NCI-H2227 treated with DMSO at 0.1 percent for 48 hours (cell line): ENCODE measurements at regions not wholly inside any gene's neighbourhood (a gene's known extent, or its start where the extent isn't known, plus 50 kb on each side); places are given as distances from the start of the nearest gene placed in this dataset.
"Not testable (repeated sequence)": the region's sequence is repeated elsewhere in the genome, so short reads cannot be mapped to it uniquely, and the experiment has no call there.

Source experiments
- DNase-seq: peaks from one replicate; lab custom pipeline; 2025; lab: John Stamatoyannopoulos, UW

GRCh38 chr4:71081192-71081591, 87.7 kb downstream of the DCK start:
- no peak for DNase-seq

DNA sequence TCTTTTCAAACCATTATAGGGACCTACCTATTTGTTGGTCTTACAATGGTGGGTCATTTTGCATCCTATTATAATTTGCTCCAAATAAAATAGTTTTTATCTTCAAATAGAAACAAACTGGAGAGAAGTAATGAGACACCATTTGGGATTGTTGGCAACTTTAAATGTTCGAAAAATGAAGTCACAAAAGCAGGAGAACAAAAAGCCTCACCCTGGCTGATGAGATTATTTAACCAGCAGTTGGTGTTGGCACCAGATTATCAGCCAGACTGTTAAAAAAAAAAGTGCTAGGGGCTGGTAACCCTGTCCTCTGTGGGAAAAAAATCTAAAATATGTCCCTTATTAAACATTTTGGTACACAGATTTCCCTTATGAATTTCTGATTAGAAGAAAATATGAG, 100.3 kb downstream of the DCK start:
- no peak for DNase-seq

DNA sequence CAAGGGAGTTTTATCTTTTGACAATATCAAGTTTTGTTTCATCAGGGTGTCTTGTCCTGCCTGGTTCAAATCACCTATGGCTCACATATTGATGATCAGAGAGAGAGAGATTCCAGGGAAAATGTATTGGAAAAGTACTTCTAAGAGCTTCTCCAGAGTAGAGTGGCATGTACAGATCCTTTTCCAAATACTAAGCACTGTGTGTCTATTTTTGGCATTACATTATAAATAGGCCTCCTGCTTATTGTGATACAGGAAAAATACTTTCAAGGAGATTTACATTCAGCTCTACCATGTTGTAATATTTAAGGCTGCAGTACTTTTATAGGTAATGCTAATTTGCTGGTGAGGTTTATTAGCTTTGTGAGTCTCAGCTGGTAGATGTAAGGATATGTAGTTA, 100.8 kb downstream of the DCK start:
- DNase-seq, result no peak

GRCh38 chr4:71095141-71095540, 101.7 kb downstream of the DCK start:
- no peak for DNase-seq

DNA sequence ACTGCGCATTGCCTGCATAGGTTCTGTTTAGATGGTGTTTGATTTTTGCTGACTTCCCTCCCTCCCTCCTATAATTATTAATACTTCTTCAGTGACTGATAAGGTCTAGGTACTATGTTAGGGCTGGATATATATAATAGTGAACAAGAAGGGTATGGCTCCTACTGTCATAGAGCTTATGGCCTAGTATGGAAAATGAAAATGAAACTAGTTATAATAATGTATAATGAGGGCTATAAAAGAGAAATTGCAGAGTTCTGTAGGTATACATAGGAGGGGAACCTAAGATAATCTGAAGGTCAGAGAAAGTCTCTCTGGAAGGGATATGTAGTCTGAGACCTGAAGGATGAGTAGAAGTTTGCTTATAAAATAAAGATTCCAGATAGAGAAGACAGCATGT, 102.1 kb downstream of the DCK start:
- no peak for DNase-seq

DNA sequence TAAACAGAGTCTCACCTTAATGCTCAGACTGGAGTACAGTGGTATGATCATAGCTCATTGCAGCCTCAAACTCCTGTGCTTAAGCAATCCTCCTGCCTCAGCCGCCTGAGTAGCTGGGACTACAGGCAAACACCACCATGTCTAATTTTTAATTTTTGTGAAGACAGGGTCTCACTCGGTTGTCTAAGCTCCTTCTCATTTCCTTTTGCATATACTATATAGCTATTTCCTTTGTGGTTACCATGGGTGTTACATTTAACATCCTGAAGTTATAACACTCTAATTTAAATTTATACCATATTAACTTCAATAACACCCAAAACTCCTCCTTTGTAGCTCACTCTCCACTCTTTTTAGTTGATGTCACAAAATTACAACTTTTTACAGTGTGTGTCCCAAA, 114.3 kb downstream of the DCK start:
- no peak for DNase-seq

- no peak for DNase-seq
Observed at GRCh38 chr4:71110499-71110898, 117.0 kb downstream of the DCK start.

- DNase-seq, result not testable (repeated sequence)
Observed at GRCh38 chr4:71111133-71111532, 117.7 kb downstream of the DCK start.

DNA sequence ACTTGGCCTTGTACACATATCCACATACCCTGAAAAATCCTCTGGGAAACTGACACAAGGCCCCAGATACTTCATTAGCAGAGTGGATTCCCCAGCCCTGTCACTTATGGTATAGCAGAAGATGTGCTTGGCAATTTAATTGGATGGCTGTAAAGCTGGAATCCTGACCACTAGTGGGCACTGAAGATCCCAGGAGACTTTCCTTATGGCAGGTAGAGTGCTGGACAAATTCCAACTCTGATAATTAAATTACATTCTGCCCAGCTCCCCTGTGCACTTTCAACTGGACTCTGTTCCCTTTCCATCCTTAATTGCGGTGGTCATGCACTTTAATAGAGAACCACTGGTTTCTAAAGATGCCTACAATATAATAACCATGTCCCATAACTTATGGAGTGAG, 119.8 kb downstream of the DCK start:
- no peak for DNase-seq

DNA sequence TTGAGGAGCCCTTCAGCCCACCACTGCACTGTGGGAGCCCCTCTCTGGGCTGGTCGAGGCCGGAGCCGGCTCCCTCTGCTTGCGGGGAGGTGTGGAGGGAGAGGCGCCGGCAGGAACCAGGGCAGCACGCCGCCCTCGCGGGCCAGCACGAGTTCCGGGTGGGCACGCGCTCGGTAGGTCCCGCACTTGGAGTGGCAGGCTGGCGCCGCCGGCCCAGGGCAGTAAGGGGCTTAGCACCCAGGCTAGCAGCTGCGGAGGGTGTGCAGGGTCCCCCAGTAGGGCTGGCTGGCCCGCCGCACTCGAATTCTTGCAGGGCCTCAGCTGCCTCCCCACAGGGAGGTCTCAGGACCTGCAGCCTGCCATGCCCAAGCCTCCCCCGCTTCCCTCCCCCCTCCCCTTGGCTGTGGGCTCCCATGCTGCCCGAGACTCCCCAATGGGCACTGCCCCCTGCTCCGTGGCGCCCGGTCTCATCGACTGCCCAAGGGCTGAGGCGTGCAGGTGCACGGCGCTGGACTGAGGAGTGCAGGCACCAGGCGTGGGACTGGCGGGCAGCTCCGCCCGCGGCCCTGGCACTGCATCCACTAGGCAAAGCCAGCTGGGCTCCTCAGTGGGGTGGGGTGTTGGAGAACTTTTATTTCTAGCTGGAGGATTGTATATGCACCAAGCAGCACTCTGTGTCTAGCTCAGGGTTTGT, 127.5 kb downstream of the DCK start:
- no peak for DNase-seq

GRCh38 chr4:71123951-71124350, 130.5 kb downstream of the DCK start:
- no peak for DNase-seq

GRCh38 chr4:71125137-71125536, 131.7 kb downstream of the DCK start:
- DNase-seq, result no peak

GRCh38 chr4:71126719-71127118, 133.3 kb downstream of the DCK start:
- no peak for DNase-seq

GRCh38 chr4:71130827-71131603, 137.6 kb downstream of the DCK start:
- DNase-seq, result no peak

DNA sequence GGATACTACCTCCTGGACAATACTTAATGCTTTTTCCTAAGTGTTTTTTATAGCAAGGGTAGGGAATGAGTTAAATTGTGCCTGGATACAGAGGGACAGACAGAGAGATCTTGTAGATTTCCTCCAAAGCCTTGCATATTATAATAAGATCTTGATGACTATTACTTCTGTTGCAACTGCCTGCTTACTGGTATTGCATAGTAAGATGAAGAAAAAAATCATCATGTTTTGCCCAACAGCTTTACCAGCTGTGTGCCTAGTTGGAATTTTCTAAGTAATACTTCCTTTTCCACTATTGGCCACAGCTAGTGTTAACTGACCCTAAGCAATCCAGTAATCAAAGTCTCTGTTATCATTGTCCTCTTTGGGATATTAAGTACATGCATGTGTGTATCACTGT, 139.0 kb downstream of the DCK start:
- DNase-seq, result no peak

GRCh38 chr4:71133491-71133890, 140.0 kb downstream of the DCK start:
- DNase-seq, result no peak

GRCh38 chr4:71136071-71136470, 142.6 kb downstream of the DCK start:
- no peak for DNase-seq

GRCh38 chr4:71138007-71138615, 144.7 kb downstream of the DCK start:
- DNase-seq, result no peak

DNA sequence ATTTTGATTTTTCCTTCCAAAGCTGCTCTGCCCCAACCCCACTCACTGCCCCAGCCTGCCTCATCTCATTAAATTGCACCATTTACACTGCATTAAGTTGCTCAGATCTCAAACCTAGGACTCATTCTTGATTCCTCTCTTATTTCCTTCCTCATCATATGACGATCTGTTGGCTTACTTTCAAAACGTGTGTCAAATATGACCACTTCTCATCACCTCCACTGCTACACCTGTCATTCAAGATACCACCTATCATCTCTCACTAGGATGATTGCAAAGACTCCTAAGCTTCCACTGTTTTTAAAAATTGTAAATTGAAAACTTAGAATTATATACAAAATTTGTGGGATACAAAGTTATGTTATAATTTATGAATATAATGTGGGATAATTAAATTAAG, 147.1 kb downstream of the DCK start:
- DNase-seq, result no peak

DNA sequence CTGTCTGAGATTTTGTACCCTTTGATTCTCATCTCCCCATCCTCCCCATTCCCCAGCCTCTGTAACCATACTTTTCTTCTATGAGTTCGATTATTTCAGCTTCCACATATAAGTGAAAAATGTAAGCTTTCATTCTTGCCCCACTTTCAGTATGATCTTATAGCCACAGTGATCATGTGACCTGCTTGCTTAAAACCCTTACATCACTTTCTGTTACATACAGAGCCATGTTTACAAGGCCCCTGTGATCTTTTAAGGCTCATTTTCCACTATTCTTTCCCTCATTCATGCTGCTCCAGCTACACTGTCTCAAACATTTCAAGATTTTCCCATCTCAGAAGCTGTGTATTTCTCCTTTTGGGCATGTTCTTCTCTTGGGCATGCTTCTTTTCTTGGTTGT, 147.7 kb downstream of the DCK start:
- DNase-seq, result no peak

DNA sequence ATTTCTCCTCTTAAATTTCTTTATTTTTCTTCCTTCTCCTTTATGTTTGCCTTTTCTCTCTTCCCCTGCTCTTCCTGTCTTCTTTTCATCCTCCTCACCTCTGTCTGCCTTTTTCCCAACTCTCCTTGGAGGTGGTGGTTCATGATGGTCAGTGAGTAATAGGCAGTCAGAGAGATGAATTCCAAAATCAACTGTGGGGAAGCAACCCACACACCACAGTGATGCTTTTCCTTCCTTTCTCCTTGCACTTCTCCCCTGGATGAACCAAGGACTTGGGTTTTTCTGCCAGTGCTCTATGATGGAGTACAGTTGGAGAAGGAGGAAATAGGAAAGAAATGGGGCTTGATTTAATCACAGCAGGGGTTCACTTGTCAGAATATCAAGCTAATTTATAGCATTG, 153.8 kb downstream of the DCK start:
- no peak for DNase-seq

- no peak for DNase-seq
Observed at GRCh38 chr4:71148545-71148944, 155.1 kb downstream of the DCK start.

DNA sequence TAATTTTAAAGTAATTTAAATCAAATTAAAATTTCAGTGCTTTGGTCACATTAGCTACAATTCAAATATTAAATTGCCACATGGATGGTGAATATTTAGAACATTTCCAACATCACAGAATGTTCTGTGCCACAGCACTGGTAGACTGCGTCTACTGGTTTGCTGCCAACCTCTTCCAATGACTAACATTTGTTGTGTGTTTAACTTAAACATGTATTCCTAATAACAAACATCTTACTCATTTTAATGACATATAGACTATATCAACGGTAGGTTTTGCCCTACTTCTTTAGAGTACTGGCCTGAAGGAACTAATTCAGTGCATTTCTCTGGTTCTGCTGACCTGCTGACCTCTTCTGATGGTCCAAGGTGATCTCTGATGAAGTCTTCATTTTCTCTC, 157.6 kb downstream of the DCK start:
- no peak for DNase-seq
